RPMI8226 (cell line): ENCODE measurements at regions not wholly inside any gene's neighbourhood (a gene's known extent, or its start where the extent isn't known, plus 50 kb on each side); places are given as distances from the start of the nearest gene placed in this dataset.

Experiments
- DNase-seq: peaks from one replicate; pipeline ENCODE4 v3.0.0-alpha.2; 2015

DNA sequence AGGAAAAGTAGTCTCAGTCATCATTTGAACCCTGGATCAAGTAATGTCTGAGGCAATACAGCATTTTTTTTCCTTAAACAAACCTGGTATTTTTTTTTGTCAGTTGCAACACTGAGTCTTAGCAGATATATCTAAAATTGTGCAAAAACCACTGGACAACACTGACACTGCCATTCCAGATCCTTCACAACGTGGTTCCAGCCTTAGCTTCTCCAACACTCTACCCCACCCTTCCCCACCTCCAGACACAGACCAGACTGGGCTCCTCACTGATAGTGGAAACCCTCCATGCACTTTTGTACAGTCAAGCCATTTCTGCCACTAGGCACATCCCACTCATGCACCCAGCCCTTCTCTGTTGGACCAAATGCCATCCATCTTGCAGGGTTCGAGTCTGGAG is 199.6 kb upstream of the CTNNB1 start:
- DNase-seq, result no peak

DNA sequence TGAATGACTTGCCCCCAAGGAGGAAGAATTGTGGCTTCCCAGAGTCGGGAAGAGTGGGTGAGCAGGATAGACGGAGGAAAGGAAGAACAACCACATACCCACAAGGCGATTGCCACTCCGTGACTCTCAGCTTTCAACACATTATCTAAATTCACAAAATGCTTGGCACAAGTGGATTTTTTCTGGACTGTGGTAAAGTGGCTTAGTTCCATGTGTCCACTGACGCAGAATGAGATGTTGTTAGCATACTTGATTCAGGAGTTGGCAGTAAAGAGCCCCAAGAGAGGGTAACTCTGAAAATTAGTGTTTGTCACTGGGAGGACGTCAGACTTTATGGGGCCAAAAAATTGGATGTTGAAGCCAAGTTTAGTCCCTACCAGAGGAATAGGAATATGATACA is 198.8 kb upstream of the CTNNB1 start:
- DNase-seq, result no peak

DNA sequence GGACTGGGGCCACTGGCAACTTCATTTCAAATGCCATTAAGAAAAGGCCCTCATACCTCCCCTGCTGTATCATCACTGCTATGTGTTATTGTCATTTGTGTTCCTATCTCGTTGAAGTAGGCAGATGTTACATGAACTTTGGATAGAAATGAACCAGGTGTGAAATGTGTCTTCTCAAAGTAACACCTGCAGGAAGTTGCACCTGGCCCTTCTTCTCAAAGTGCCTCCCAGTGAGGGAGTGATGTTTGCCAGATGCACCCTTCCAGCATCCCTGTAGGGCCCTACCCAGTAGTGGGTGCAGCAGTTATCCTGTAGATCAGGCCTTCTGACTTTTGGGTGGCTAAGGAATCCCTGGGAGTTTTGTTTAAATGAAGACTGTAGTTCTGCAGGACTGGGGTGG is 197.7 kb upstream of the CTNNB1 start:
- DNase-seq, result no peak

DNA sequence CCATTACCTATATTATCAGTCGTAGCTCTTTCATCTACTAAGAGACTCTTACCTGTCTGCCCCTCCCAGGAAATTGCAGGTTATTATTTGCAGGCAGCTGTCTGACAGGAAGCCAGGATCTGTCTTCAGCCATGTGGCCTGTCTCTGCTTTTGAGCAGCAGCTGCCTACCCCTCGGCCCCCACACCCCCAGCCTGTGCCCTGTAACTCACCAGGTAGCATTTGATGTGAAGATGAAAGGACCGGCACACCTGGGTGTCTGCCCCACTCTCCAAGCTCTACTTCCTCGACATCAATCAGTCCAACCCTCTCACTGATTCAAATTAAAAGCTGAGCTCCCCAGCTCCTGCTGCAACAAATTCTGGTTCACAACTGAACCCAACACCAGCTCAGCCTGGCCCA is 197.2 kb upstream of the CTNNB1 start:
- DNase-seq, result no peak

DNA sequence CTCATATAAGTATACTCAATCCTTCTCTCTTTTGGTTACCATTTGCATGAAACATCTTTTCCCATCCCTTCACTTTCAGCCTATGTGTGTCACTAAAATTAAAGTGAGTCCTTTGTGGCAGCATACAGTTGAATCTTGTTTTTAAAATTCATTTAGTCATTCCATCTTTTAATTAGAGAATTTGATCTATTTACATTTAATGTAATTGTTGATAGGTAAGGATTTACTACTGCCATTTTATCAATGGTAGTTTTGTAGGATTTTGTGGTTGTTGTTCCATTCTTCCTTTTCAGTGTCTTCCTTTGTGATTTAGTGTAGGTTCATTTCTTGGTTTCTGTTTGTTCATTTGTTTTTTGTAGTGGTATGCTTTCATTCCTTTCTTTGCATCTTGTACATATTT is 191.9 kb upstream of the CTNNB1 start:
- DNase-seq, result no peak

DNA sequence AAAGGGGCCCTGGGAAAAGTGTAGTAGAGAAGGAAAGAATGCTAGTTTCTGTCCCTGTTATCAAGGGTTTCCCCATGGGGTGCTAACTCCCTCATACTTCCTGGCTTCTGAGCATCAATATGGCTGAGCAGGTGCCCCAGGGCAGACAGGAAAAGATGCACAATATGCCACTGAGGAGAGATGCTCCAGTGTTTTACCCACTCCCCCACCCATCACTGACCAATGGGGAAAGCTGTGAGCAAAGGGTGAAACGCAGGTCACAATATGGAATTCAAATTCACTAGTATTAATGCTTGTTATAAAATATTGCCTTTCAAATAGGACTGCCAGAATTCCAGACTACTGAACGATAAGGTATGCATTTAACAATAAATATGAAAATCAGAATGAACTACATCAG is 187.5 kb upstream of the CTNNB1 start:
- DNase-seq, result no peak

DNA sequence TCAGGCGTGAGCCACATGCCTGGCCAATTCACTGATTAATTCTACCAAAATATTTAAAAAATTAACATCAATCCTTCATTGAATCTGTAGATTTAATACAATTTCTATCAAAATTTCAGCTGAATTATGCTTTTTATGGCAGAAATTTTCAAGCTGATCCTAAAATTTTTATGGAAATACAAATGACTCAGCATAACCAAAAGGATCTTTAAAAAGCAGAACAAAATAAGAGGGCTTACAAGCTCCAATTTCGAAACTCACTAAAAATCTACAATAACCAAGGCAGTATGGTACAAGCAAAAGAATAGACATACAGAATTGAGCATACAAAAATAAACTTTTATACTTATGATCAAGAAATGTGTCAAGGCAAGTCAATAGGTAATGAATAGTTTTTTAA is 180.4 kb upstream of the CTNNB1 start:
- no peak for DNase-seq

DNA sequence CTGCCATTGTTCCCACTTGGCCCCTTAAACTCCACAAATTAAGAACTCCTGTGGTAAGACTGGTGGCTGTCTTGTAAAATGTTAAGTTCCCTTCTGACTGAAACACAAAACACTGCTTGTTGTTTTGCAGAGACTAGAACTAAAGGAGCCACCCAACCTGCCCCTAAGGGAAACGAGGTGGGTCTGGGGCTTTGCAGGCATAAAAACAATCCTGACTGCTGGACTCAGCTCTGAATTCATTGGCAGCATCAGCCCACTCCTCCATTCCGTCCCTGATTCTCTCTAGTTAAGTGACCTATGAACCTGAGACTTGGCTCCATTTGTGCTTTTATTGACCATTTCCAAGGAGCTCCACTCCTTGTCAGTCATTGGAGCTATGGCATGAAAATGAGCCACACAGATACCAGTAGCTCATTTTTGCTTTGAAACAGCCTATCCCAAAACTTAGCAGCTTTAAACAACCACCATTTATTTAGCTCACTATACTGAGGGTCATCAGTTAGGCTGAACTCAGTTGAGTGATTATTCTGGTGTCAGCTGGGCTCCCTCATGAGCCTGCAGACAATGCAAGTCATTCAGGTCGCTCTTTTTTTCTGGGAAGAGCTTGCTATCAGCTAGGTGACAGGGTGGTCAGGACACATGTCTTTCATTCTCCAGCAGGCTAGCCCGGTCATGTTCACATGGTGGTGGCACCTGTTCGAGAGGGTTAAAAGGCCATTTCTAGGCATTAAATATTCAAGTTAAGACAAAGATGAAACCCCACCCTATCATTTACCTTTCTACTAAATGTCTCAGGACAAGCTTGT is 175.1 kb upstream of the CTNNB1 start:
- no peak for DNase-seq

DNA sequence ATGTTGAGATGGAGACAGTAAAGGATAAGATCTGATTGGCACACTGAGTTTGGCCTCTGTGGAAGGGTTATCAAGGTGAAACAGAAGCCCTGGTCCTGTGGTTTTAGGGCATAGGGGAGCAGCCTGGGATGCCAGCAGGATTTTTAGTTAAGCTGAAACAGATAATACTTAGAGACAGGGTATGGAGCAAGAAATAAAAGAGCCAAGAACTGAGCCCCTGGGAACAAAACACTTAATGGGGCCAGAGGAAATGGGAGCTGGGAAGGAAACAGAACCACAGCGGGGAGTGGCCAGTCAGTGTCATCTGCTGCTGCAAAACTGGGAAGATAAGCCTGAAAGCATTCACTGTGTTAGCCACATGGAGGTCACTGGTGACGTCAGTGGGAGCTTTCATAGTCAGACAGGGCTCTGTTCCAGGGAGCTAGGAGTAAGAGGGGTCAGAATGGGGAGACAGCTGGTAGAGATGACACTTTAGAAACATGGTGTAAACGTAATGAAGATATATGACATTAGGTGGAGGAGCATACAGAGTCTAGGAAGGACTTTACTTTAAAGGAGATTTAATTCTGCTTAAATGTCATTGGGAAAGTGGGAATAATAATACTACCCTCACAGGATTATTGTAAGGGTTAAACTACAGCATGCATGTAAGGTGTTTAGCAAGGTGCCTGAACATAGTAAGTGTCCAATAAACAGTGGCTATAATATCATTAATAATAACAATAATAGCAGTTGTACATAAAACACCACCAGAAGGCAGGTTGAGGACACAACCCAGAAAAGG is 172.7 kb upstream of the CTNNB1 start:
- no peak for DNase-seq

DNA sequence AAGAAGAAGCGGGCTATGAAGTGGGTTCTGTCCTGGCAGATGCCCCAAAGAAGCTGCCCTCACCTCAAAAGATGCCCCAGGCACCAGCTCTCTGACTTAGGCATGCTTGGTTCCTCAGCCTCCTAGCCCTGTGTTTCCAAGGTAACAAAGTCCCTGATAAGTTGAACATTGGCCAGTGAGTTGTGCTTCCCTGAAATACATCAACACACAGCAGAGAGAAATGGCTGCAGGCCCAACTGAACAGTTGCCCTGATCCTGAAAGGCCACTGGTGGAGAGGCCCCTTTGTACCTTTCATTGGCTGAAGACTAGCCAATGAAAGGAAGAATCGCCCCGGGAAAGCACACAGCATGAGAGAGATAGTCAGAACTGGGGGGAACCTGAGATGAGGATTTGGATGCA is 169.9 kb upstream of the CTNNB1 start:
- DNase-seq, result no peak

DNA sequence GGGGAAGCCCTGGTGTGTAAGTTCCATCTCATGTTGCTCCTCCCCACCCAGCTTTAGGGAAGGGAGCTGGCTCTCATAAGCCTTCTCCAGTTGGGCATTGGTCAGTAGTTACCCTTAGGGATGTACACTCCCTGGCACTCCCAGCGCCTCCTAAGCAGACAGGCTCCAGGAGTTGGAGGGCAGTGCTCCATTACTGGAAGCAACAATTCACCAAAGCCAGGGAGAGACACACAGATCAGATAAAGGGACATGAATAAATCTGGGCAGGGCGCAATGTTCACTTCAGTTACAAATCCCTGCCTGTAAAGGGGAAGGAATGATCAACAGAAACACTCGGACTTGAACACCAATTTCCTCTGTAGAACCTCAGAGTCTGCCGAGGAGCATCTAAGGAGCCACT is 169.1 kb upstream of the CTNNB1 start:
- DNase-seq, result no peak

DNA sequence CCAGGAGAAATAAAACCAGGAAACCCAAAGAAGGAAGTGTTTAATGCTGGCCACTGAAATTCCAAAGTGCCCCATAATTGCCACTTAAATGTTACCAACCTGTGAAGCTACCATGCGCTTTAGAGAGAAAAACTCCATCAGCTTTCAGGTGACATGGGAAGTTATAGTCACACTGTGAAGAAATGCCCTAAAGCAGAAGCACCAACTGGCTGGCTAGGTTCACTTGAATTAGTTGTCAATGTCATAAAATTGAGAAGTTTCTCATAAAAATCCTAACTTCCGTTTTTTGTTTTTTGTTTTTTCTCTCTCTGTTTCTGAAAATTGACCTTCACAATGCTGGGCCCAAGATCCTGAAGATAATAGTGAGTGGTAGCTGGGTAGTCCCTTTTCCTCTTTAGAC is 167.9 kb upstream of the CTNNB1 start:
- DNase-seq, result no peak

DNA sequence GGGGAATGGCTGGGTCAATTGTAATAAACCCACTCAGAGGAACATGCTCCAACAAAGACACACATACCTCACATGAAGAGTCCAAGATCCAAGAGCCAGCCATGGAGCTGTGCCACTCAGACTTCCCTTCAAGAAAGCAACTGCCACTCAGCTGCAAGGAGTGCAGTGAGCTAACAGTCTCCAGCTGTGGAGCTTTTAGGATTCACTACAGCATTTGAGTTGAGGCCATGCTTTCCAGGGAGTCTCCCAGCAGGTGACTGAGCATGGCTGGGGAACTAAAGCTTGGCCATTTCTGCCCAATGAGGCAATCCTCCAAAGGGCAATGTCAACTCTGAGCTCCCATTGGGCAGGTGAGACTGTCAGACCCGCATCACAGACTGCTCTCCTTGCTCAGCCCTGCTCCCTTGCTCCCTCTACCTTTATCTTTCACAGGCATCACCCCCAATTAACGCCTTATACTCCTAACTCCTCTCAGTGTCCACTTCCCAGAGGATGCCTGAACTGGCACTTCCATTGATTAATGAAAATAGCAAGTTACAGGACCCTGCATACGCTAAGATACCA is 165.3 kb upstream of the CTNNB1 start:
- no peak for DNase-seq

DNA sequence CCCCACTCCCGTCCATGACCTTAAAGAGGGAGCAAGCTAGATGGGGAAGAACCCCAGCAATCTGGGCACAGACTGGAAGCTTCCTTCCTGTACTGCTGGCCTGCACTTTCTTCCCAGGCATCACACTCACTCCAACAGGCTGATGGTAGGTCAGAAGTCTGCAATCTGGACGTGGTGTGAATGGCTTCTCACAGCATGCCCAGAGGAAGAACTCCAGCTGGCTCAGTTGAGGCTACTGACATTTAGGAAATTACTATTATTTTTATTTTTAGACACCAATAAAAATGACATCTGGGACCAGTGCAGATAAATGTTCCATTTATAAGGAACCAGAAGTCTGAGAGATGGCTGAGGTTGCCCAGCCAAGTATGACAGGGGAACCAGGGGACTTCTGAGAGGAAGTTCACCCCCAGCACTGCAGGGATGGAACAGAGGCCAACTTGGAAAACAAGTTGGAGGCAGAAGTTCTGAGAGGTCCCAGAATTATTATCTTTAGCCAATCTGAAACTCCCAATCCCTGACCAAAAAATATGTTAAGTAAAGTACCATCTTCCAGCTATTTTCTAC is 163.8 kb upstream of the CTNNB1 start:
- DNase-seq, result no peak

DNA sequence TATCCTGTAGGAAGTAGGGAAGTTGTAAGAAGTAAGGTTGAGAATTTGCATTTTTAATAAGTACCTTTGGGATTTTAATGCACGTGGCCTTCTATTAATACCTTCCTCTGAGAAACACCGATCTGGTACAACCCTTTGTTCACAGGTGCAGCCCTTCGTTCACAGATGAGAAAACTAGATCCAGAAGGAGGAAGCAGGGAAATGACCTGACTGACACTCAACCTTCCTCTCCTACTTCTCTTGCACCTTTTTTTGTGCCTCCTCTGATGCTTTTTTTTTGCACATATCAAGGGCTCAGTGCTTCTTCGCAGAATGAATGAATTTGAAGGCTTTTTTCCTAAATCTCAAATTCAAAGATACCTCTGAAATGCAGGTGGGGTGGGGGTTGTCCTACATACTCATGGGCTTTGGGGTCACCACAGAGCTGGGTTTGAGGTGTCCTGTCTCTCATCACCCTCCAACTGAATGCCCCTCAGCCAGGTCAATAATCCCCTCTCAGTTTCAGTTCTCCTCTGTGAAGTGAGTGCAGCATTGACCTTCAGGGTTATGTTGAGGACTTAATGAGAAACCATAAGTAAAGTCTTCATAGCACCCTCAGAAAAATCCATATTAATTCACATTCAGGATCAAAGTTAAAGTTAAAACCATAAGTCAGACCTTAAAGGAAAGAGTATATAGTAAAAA is 161.5 kb upstream of the CTNNB1 start:
- DNase-seq, result no peak

DNA sequence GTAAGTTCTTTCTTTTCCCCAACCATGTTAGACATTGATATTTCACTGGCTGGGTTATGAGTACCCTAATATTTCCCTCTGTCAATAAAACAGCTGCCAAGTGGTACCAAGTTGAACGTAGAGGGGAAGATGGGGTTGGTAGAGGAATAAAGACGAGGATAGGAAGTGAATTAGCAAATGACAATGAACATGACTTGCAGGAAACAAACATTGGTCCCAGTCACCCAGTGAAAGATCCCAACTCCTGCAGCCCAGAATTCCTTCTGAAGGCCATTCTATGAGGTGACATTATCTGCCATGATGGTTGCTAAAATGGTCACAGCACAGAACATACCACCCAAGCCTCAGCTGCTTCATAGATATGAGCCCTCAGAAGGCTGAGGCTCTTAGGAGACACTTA is 159.0 kb upstream of the CTNNB1 start:
- no peak for DNase-seq

DNA sequence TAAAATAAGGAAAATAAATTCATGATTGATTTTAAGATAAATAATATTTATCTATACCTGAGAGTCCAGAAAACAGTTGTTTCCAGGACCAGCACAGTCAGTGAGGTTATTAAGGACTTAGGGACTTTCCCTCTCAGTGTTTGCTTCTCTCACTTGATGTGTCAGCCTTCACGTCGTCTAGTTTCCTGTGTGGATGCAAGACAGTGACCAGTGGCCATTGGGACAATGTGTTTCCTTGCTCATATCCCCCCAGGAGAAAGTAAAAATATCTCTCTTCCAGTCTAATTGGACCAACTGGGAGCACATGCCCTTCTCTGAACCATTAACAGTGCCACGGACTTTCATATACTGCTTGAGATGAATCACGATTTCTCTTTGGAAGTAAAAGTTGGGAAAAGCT is 157.8 kb upstream of the CTNNB1 start:
- DNase-seq, result no peak

DNA sequence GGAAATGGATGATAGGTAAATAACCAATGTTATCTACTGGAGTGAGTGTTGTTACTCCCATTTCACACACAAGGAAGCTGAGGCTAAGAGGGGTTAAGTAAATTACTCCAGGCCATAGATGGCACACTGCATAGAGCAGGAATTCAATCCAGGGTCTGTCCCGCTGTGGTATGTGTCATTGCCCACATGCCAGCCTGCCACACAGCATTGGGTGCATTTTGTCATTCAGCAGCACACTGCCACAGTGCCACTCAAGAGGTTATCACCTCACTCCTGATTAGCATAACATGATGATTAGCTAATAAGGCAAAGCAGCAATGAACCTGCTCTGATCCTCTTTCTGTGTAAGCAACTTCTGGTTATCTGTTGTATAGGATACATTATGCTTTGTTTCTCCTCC is 157.4 kb upstream of the CTNNB1 start:
- DNase-seq, result no peak

DNA sequence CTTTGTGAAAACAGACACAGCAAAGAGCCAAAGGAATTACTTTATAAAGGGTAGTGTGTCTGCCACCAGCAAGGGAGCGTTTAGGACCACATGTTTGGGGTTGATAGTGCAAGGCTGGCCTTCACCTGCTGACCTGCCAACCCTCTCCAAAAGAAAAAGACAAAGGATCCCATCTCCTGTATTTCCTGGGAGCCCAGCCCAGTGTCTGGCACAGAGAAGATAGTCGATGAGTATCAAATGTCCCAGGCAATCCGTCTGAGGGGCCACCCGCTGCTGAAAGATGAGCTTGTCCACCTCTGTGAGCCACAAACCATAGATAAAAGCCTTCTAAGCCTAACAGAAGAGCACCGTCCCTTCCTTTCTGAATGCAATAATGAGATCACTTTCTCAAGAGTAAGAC is 154.8 kb upstream of the CTNNB1 start:
- no peak for DNase-seq

DNA sequence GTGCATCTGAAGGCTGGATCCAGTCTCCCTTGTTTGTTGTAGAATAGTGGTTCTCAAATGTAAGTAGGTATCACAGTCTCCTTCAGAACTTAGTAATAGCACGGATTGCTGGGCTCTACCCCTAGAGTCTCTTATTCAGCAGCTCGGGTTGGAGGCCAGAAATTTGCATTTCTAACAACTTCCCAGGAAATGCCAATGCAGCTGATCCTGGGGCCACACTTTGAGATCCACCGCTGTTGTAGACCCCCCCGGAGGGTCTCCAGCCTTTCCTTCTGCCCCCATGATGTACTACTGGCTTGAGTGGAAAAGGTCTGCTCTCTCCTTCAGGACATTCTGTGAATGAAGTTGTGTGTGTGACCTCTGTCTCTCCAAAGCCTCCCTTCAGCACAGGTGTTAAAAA is 153.8 kb upstream of the CTNNB1 start:
- no peak for DNase-seq

DNA sequence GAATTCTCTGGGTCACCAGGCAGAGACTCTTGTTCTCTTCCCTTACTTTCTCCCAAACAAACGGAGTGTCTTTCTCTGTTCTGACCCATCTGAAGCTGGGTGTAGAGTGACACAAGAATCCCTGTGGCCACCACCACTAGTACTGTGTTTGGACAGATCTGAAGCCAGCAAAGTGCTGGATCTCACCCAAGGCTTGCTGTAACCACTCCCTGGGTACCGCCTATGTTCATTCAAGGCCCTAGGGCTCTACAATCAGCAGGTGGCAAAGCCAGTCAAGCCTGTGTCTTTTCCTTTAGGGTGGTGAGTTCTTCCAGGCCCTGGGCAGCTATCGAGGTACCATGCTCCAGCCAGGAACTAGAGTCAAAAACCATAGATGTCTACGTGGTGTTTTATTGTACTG is 149.2 kb upstream of the CTNNB1 start:
- DNase-seq, result no peak

DNA sequence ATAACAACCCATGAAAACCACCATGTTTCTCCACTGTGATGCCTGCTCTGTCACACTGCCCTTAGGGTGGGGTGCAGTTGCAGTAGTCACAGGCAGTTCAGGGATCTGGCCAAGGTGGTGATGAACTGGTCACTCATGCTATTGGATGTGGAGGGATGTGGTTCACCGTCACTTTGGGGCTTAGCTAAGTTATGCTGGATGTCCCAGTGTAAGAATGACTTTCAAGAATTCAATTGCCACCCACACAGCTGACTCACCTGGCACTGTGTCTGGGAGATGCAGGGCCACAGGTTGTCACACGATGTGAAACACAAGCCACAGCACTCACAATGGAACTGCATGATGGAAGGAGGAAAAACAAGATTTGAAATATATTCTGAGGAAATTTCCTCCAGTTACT is 146.1 kb upstream of the CTNNB1 start:
- DNase-seq, result no peak

DNA sequence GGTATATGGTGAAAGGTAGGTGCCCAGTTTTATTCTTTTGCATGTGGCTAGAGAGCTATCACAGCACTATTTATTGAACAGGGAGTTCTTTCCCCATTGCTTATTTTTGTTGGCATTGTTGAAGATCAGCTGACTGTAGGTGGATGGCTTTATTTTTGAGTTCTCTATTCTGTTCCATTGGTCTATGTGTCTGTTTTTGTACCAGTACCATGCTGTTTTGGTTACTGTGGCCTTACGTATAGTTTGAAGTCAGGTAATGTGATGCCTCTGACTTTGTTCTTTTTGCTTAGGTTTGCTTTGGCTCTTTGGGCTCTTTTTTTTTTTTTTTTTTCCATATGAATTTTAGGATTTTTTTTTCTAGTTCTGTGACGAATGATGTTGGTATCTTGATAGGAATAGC is 139.2 kb upstream of the CTNNB1 start:
- no peak for DNase-seq
